Lung (tissue), 11 donors: ENCODE measurements at regions not wholly inside any gene's neighbourhood (a gene's known extent, or its start where the extent isn't known, plus 50 kb on each side); places are given as distances from the start of the nearest gene placed in this dataset.
A peak's percentile ranks its signal among the peaks of the same experiment; 100 is the strongest.

ENCODE experiments used
- ATAC-seq: fragments of 200-7000 bp; cut with Tn5 transposase; one replicate; pipeline ENCODE4 v1.9.1; 2020; ENCODE audit warnings: moderate number of reproducible peaks; ENCODE audit not compliant: insufficient read depth, low FRiP score
- DNase-seq, 3 donors: peaks; one replicate each; pipeline ENCODE4 v3.0.0-alpha.2; 2013 to 2017
- H3K27ac ChIP-seq, 2 donors: one replicate each; pipeline ENCODE4 v1.5.1; 2013; ENCODE audit warnings: mild to moderate bottlenecking in 2 of 2, moderate library complexity in 2 of 2, control low read depth in 1 of 2, inconsistent platforms in 1 of 2, low read depth in 1 of 2, low read length in 1 of 2
- H3K27me3 ChIP-seq, 3 donors: one replicate each; pipeline ENCODE4 v1.5.1; 2013; ENCODE audit warnings: low read length in 2 of 3; ENCODE audit not compliant: control insufficient read depth in 3 of 3, insufficient read depth in 3 of 3
- H3K36me3 ChIP-seq, 4 donors: one replicate each; pipeline ENCODE4 v1.5.1; 2013; ENCODE audit warnings: low read length in 4 of 4, mild to moderate bottlenecking in 1 of 4, moderate library complexity in 1 of 4; ENCODE audit not compliant: control insufficient read depth in 4 of 4, insufficient read depth in 4 of 4
- H3K4me1 ChIP-seq, 5 donors: one replicate each; pipeline ENCODE4 v1.5.1; 2013; ENCODE audit warnings: low read length in 5 of 5, mild to moderate bottlenecking in 2 of 5, moderate library complexity in 1 of 5; ENCODE audit not compliant: control insufficient read depth in 5 of 5, insufficient read depth in 5 of 5
- H3K4me3 ChIP-seq: one replicate; pipeline ENCODE4 v1.5.1; 2013; ENCODE audit warnings: mild to moderate bottlenecking, control low read depth, moderate library complexity
- H3K9ac ChIP-seq, 2 donors: one replicate each; pipeline ENCODE4 v1.5.1; 2013; ENCODE audit warnings: low read length in 2 of 2, control low read depth in 1 of 2; ENCODE audit not compliant: insufficient read depth in 1 of 2
- H3K9me3 ChIP-seq, 4 donors: one replicate each; pipeline ENCODE4 v1.5.1; 2013; ENCODE audit warnings: low read length in 3 of 4, mild to moderate bottlenecking in 1 of 4, moderate library complexity in 1 of 4; ENCODE audit not compliant: control insufficient read depth in 4 of 4, insufficient read depth in 3 of 4
- CTCF ChIP-seq: IDR thresholded peaks from 2 replicates; pipeline ENCODE4 v1.5.1; 2012; ENCODE audit warnings: mild to moderate bottlenecking; ENCODE audit errors: control extremely low read depth, extremely low read depth
- WGBS, 2 donors: extraction: QIAGEN DNeasy Blood & Tissue Kit; methylation state at CpG; one replicate each; pipeline ENCODE4 v1.1.7; 2013; 5-methylcytosine and 5-hydroxymethylcytosine counted together
- donor health status: control.
- donor health status: control.
- donor health status: Bipolar disorder and iron deficiency.
- donor health status: healthy.
- donor health status: DM: yes; HTN: yes; CAD: no.

GRCh38 chr12:114185036-114185435, 218.9 kb upstream of the RBM19 start:
- peaks cover 0 to 6% (median 0%) of the 10 kb centered on the region in 3 donors for H3K27me3 ChIP-seq
- H3K4me3 ChIP-seq: no peak overlapping the region
- 61 to 72% methylated on average over 5 of the region's 5 CpGs for WGBS, 2 donors
- no peak for DNase-seq
- H3K9me3 ChIP-seq: peaks cover 0 to 4% (median 0%) of the 10 kb centered on the region in 4 donors
- no peak for TF ChIP-seq CTCF
- no peak overlapping the region for H3K9ac ChIP-seq
- no peak for ATAC-seq
- no peak overlapping the region for H3K27ac ChIP-seq
- no peaks in the 10 kb centered on the region for H3K36me3 ChIP-seq
- H3K4me1 ChIP-seq: peaks cover 0 to 5% (median 0%) of the 10 kb centered on the region in 5 donors

GRCh38 chr12:114174326-114174725, 208.2 kb upstream of the RBM19 start:
- ATAC-seq (no peak), DNase-seq (no peak)
- no peaks in the 10 kb centered on the region for H3K4me1 ChIP-seq
- H3K27ac ChIP-seq: no peak overlapping the region
- TF ChIP-seq CTCF: no peak
- H3K9me3 ChIP-seq: peaks cover 0 to 2% (median 0%) of the 10 kb centered on the region in 4 donors
- H3K27me3 ChIP-seq: no peaks in the 10 kb centered on the region
- 97 to 100% methylated on average over 1 of the region's 1 CpG for WGBS, 2 donors
- no peak overlapping the region for H3K9ac ChIP-seq
- no peaks in the 10 kb centered on the region for H3K36me3 ChIP-seq
- no peak overlapping the region for H3K4me3 ChIP-seq

DNA sequence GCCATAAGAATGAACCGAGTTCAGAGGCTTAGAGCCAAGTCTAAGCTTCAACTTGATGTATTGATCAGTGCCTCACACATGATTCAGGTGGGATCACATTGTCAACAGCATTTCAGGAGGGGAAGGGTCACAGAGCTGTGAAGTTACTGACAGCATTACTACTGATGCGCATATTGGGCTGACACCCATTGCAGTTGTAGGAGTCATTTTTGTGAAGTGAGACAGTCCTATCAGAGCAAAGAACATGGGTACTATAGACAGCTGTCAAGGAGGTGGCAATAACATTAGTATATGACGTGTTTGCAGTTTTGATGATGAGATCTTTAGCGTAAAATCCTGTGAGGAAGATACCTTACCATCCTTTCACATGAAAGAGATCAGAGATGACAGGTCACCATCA, 206.0 kb upstream of the RBM19 start:
- Histone ChIP-seq H3K36me3 (no peaks in the 10 kb centered on the region), H3K4me1 (no peaks in the 10 kb centered on the region), H3K27ac (no peak overlapping the region), H3K27me3 (no peaks in the 10 kb centered on the region), H3K9me3 (peaks cover 0 to 2% (median 0%) of the 10 kb centered on the region in 4 donors), H3K4me3 (no peak overlapping the region), H3K9ac (no peak overlapping the region)
- ATAC-seq (no peak), DNase-seq (no peak)
- 72 to 89% methylated on average over 4 of the region's 4 CpGs for WGBS, 2 donors
- no peak for TF ChIP-seq CTCF

GRCh38 chr12:114168061-114168460, 201.9 kb upstream of the RBM19 start:
- H3K4me1 ChIP-seq: peaks cover 0 to 2% (median 0%) of the 10 kb centered on the region in 5 donors
- H3K27ac ChIP-seq: no peak overlapping the region
- peaks cover 0 to 5% (median 0%) of the 10 kb centered on the region in 3 donors for H3K27me3 ChIP-seq
- peak in 1 of 3 donors; percentile 36 for DNase-seq
- peaks cover 0 to 2% (median 0%) of the 10 kb centered on the region in 4 donors for H3K9me3 ChIP-seq
- no peaks in the 10 kb centered on the region for H3K36me3 ChIP-seq
- H3K9ac ChIP-seq: no peak overlapping the region
- ATAC-seq: no peak
- 58 to 78% methylated on average over 2 of the region's 2 CpGs for WGBS, 2 donors
- TF ChIP-seq CTCF: no peak
- H3K4me3 ChIP-seq: no peak overlapping the region
